ENCODE measurements at regions not wholly inside any gene's neighbourhood (a gene's known extent, or its start where the extent isn't known, plus 50 kb on each side); places are given as distances from the start of the nearest gene placed in this dataset.

DNA sequence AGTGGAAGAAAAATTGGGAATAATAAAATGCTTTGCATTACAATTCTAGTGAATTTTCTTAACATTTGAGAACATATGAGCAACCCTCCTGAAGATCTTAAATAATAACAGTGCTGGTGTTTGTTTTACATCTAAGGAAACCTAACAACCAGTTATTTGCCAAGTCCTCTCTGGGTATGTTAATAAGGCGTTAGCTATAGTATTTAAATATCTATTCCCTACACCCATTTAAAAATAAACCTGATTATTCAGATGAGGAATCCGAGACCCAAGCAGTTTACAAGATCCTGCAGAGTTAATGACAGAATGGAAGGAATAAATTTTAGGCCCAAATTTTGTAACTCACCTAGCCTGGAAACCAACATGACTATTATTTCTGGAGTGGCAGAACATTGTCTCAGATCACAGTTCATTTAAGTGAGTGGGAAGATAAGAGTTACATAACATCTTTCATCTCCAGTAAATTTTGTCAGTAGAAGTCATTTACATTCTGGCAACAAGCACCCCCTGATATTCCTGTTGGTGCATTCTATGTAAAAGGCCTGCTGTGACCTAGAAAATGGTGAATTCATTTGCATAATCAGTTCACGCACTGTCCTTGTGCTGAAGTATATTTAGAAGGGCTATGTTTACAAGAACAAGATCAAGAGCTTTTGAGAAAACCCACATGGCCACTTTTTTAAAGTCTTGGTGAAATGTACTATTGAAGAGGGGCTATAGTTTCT, 148.2 kb downstream of the COX7C start:
- CTCF ChIA-PET: no interaction called here

DNA sequence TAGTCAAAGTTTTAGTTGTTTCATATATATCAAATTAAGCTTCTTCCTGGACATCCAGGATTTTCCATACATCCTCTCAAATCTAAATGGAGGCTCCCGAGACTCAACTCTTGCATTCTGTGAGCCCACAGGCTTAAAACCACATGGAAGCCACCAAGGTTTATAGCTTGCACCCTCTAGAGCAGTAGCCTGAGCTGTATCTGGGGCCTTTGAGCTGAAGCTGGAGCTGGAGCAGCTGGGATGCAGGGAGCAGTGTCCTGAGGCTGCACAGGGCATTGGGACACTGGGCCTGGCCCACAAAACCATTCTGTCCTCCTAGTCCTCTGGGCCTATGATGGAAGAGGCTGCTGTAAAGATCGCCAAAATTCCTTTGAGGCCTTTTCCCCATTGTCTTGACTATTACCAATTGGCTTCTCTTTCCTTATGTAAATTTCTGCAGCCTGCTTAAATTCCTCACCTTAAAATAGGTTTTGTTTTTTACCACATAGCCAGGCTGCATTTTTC, 151.0 kb downstream of the COX7C start:
- intact Hi-C loops (cut with micrococcal nuclease; ENCODE audit: unreplicated experiment): no loop called here
- H3K4me3 ChIP-seq (ENCODE audit: low read depth in 2 of 2, low read length in 2 of 2): no peak overlapping the region
- ChIA-PET CTCF (interaction anchor here (0.6 kb wide), 1 partner anchor 820 kb away, joined by 3 read pairs; no protein-coding TSS in a partner anchor), POLR2A (no interaction called here)
- H3K27ac ChIP-seq (ENCODE audit: low read length): no peak overlapping the region
- ATAC-seq (no peak), DNase-seq (ENCODE audit: low read depth, low spot score) (no peak)
- no peaks in the 10 kb centered on the region for H3K4me1 ChIP-seq (ENCODE audit: control insufficient read depth, insufficient read depth, low read length)
- no peaks in the 10 kb centered on the region for H3K36me3 ChIP-seq (ENCODE audit: control insufficient read depth, insufficient read depth, low read length)
- H3K27me3 ChIP-seq (ENCODE audit: control insufficient read depth, insufficient read depth, low read length): no peaks in the 10 kb centered on the region
- in situ Hi-C loops (cut with HindIII; ENCODE audit: low pct_unique_long_range_greater_than_20kb, low sequenced_read_pairs): no loop called here
- no TSS peak for BruUV-seq (replicated peaks)
- TF ChIP-seq, protein P1, sequence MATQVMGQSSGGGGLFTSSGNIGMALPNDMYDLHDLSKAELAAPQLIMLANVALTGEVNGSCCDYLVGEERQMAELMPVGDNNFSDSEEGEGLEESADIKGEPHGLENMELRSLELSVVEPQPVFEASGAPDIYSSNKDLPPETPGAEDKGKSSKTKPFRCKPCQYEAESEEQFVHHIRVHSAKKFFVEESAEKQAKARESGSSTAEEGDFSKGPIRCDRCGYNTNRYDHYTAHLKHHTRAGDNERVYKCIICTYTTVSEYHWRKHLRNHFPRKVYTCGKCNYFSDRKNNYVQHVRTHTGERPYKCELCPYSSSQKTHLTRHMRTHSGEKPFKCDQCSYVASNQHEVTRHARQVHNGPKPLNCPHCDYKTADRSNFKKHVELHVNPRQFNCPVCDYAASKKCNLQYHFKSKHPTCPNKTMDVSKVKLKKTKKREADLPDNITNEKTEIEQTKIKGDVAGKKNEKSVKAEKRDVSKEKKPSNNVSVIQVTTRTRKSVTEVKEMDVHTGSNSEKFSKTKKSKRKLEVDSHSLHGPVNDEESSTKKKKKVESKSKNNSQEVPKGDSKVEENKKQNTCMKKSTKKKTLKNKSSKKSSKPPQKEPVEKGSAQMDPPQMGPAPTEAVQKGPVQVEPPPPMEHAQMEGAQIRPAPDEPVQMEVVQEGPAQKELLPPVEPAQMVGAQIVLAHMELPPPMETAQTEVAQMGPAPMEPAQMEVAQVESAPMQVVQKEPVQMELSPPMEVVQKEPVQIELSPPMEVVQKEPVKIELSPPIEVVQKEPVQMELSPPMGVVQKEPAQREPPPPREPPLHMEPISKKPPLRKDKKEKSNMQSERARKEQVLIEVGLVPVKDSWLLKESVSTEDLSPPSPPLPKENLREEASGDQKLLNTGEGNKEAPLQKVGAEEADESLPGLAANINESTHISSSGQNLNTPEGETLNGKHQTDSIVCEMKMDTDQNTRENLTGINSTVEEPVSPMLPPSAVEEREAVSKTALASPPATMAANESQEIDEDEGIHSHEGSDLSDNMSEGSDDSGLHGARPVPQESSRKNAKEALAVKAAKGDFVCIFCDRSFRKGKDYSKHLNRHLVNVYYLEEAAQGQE (IDR thresholded peaks at IDR 0.05; ENCODE audit: insufficient read depth in 1 of 2, low read depth in 2 of 2, low read length in 1 of 2): no peak
- TF ChIP-seq POLR2AphosphoS5 (IDR thresholded peaks at IDR 0.05; ENCODE audit: low read depth, low read length): no peak
- no peak for TF ChIP-seq TCF7L2 (IDR thresholded peaks at IDR 0.05; ENCODE audit: low read depth, low read length)
- TF ChIP-seq, protein P2, sequence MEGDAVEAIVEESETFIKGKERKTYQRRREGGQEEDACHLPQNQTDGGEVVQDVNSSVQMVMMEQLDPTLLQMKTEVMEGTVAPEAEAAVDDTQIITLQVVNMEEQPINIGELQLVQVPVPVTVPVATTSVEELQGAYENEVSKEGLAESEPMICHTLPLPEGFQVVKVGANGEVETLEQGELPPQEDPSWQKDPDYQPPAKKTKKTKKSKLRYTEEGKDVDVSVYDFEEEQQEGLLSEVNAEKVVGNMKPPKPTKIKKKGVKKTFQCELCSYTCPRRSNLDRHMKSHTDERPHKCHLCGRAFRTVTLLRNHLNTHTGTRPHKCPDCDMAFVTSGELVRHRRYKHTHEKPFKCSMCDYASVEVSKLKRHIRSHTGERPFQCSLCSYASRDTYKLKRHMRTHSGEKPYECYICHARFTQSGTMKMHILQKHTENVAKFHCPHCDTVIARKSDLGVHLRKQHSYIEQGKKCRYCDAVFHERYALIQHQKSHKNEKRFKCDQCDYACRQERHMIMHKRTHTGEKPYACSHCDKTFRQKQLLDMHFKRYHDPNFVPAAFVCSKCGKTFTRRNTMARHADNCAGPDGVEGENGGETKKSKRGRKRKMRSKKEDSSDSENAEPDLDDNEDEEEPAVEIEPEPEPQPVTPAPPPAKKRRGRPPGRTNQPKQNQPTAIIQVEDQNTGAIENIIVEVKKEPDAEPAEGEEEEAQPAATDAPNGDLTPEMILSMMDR (IDR thresholded peaks at IDR 0.05): no peak
- no peak for TF ChIP-seq SIN3A (IDR thresholded peaks at IDR 0.05; ENCODE audit: borderline replicate concordance, insufficient read depth, low read depth, low read length)
- H3K9me3 ChIP-seq (ENCODE audit: control insufficient read depth, insufficient read depth, low read depth, low read length): peaks cover 4% of the 10 kb centered on the region; the same call in 1 of the 2 replicates

More for the DNA sequence above, 148.2 kb downstream of the COX7C start:
- intact Hi-C loops (cut with micrococcal nuclease; ENCODE audit: unreplicated experiment) (no loop called here), in situ Hi-C loops (cut with HindIII; ENCODE audit: low pct_unique_long_range_greater_than_20kb, low sequenced_read_pairs) (no loop called here)
- POLR2A ChIA-PET: no interaction called here
- TF ChIP-seq, protein P1 (IDR thresholded peaks at IDR 0.05; ENCODE audit: insufficient read depth in 1 of 2, low read depth in 2 of 2, low read length in 1 of 2): no peak
- TF ChIP-seq POLR2AphosphoS5 (IDR thresholded peaks at IDR 0.05; ENCODE audit: low read depth, low read length): no peak
- TF ChIP-seq, protein P2 (IDR thresholded peaks at IDR 0.05): no peak
- no peak for TF ChIP-seq SIN3A (IDR thresholded peaks at IDR 0.05; ENCODE audit: borderline replicate concordance, insufficient read depth, low read depth, low read length)
- TF ChIP-seq TCF7L2 (IDR thresholded peaks at IDR 0.05; ENCODE audit: low read depth, low read length): no peak
- H3K4me3 ChIP-seq (ENCODE audit: low read depth in 2 of 2, low read length in 2 of 2): no peak overlapping the region
- H3K27me3 ChIP-seq (ENCODE audit: control insufficient read depth, insufficient read depth, low read length): no peaks in the 10 kb centered on the region
- peaks cover 4% of the 10 kb centered on the region; the same call in 1 of the 2 replicates for H3K9me3 ChIP-seq (ENCODE audit: control insufficient read depth, insufficient read depth, low read depth, low read length)
- no peak overlapping the region for H3K27ac ChIP-seq (ENCODE audit: low read length)
- no TSS peak for BruUV-seq (replicated peaks)
- ATAC-seq (no peak), DNase-seq (ENCODE audit: low read depth, low spot score) (no peak)
- no peaks in the 10 kb centered on the region for H3K36me3 ChIP-seq (ENCODE audit: control insufficient read depth, insufficient read depth, low read length)
- H3K4me1 ChIP-seq (ENCODE audit: control insufficient read depth, insufficient read depth, low read length): no peaks in the 10 kb centered on the region
